CD4-positive, alpha-beta T cell (primary cell): ENCODE measurements at regions not wholly inside any gene's neighbourhood (a gene's known extent, or its start where the extent isn't known, plus 50 kb on each side); places are given as distances from the start of the nearest gene placed in this dataset.
A peak's percentile ranks its signal among the peaks of the same experiment; 100 is the strongest.

Experiments
- ATAC-seq: fragments of 200-7000 bp; cut with Tn5 transposase; one replicate; pipeline ENCODE4 v1.10.0; 2022; ENCODE audit warnings: mild to moderate bottlenecking; ENCODE audit not compliant: poor library complexity
- CTCF ChIA-PET: fragments of 350-600 bp; sonication (Branson Sonifier 250); formaldehyde crosslinking; loops from one replicate; lab custom pipeline; 2021; ENCODE audit warnings: antibody characterized with exemption, inconsistent platforms; lab: Charles Lee
- POLR2A ChIA-PET: fragments of 350-600 bp; sonication (Branson Sonifier 250); formaldehyde crosslinking; loops from one replicate; lab custom pipeline; 2021; ENCODE audit warnings: antibody characterized with exemption, inconsistent platforms; lab: Charles Lee
- DNase-seq, 14 experiments: peaks; one replicate each; pipeline ENCODE4 v3.0.0-alpha.2; 2013 to 2020; ENCODE audit warnings: mixed read lengths in 2 of 14
- H3K27ac ChIP-seq, 2 donors: one replicate each; pipeline versions ENCODE4 v1.5.1 to v1.7.0; 2013; ENCODE audit warnings: low read length in 2 of 2, low read depth in 1 of 2, mild to moderate bottlenecking in 1 of 2
- H3K27me3 ChIP-seq, 2 experiments: 1 replicate in 1 of 2; 2 replicates in 1 of 2; pipeline versions ENCODE4 v1.6.1 to v1.7.0; 2013; ENCODE audit warnings: low read length in 2 of 2, control low read depth in 1 of 2, mild to moderate bottlenecking in 1 of 2, moderate library complexity in 1 of 2; ENCODE audit not compliant: insufficient read depth in 2 of 2, control insufficient read depth in 1 of 2
- H3K36me3 ChIP-seq: one replicate; pipeline ENCODE4 v1.6.1; 2013; ENCODE audit warnings: low read length, control low read depth; ENCODE audit not compliant: insufficient read depth
- H3K4me1 ChIP-seq: one replicate; pipeline ENCODE4 v1.6.1; 2013; ENCODE audit warnings: low read length, control low read depth; ENCODE audit not compliant: insufficient read depth
- H3K4me3 ChIP-seq: one replicate; pipeline ENCODE4 v1.5.1; 2013; ENCODE audit warnings: mild to moderate bottlenecking, low read length, moderate library complexity
- H3K9me3 ChIP-seq, 2 experiments: 1 replicate in 1 of 2; 2 replicates in 1 of 2; pipeline versions ENCODE4 v1.6.1 to v1.7.0; 2013; ENCODE audit warnings: low read length in 2 of 2, mild to moderate bottlenecking in 2 of 2, control low read depth in 1 of 2, moderate library complexity in 1 of 2; ENCODE audit not compliant: control insufficient read depth in 1 of 2, insufficient read depth in 1 of 2
- H3K27ac Mint-ChIP-seq: one replicate; pipeline ENCODE4 v1.8.0; 2020; ENCODE audit warnings: mixed read lengths
- H3K27me3 Mint-ChIP-seq: one replicate; pipeline ENCODE4 v1.8.0; 2021; ENCODE audit warnings: mixed read lengths
- H3K36me3 Mint-ChIP-seq: one replicate; pipeline ENCODE4 v1.8.0; 2021; ENCODE audit warnings: low read depth, mixed read lengths
- H3K4me1 Mint-ChIP-seq: one replicate; pipeline ENCODE4 v1.8.0; 2021; ENCODE audit warnings: low read depth, mixed read lengths
- H3K4me3 Mint-ChIP-seq: one replicate; pipeline ENCODE4 v1.8.0; 2020; ENCODE audit warnings: mild to moderate bottlenecking, mixed read lengths
- H3K9me3 Mint-ChIP-seq: one replicate; pipeline ENCODE4 v1.8.0; 2020; ENCODE audit warnings: mixed read lengths
- intact Hi-C, 2 experiments: fragments of 100-400 bp; cut with DNase I in 1 of 2; cut with micrococcal nuclease in 1 of 2; formaldehyde crosslinking; loops; one replicate each; pipeline versions ENCODE4 v1.15.1 to v1.9.0; 2023 to 2025; cut with DNase I, micrococcal nuclease
- TF ChIP-seq, protein P1 (sequence below): fragments of 200-600 bp; IDR thresholded peaks from one replicate; pipeline ENCODE4 v1.8.0; 2022; ENCODE audit warnings: antibody characterized with exemption, mild to moderate bottlenecking

DNA sequence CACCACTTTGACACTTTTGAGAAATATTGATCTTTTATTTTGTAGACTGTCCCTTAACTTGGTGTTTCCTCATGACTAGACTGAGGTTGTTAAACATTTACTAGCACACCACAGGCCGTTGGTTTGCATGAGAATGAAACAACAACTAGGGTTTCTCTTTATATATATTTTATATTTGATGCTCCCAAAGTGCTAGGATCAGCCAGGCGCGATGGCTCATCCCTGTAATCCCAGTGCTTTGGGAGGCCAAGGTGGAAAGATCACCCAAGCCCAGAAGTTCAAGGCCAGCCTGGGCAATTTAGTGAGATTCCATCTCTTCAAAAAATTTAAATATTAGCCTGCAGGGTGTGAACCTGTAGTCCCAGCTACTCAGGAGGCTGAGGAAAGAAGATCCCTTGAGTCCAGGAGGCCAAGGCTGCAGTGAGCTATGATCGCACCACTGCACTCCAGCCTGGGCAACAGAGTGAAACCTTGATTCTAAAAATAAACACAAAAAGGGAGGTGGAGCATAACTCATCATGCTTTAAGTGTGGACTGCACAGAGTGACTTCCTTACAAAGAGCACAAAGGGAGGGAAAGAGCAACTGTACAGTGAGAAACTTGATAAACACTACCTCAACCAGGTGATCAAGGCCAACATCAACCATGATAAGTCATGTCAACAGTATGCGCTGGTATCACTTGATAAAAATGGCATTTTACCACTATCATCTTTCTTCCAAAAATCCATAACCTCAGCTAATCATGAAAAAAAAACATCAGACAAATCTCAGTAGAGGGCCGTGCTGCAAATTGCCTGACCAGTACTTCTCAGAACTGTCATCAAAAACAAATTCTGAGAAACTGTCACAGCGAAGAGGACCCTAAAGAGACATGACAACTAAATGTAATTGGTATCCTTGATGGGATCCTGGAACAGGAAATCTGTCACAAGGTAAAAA is 72.8 kb upstream of the ATF7IP2 start:
- H3K27ac Mint-ChIP-seq: no peak overlapping the region
- no peaks in the 10 kb centered on the region for H3K4me1 ChIP-seq
- H3K36me3 Mint-ChIP-seq: no peaks in the 10 kb centered on the region
- no peak overlapping the region for H3K27ac ChIP-seq
- H3K4me3 ChIP-seq: no peak overlapping the region
- no peak for ATAC-seq
- H3K9me3 ChIP-seq: no peaks in the 10 kb centered on the region
- H3K4me1 Mint-ChIP-seq: peaks cover 10% of the 10 kb centered on the region
- TF ChIP-seq, protein P1, sequence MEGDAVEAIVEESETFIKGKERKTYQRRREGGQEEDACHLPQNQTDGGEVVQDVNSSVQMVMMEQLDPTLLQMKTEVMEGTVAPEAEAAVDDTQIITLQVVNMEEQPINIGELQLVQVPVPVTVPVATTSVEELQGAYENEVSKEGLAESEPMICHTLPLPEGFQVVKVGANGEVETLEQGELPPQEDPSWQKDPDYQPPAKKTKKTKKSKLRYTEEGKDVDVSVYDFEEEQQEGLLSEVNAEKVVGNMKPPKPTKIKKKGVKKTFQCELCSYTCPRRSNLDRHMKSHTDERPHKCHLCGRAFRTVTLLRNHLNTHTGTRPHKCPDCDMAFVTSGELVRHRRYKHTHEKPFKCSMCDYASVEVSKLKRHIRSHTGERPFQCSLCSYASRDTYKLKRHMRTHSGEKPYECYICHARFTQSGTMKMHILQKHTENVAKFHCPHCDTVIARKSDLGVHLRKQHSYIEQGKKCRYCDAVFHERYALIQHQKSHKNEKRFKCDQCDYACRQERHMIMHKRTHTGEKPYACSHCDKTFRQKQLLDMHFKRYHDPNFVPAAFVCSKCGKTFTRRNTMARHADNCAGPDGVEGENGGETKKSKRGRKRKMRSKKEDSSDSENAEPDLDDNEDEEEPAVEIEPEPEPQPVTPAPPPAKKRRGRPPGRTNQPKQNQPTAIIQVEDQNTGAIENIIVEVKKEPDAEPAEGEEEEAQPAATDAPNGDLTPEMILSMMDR: no peak
- H3K27me3 ChIP-seq: no peaks in the 10 kb centered on the region
- ChIA-PET CTCF (interaction anchor here (1.5 to 3.8 kb wide), 2 partner anchors 192 to 197 kb away, joined by 5 to 30 read pairs; no protein-coding TSS in a partner anchor), POLR2A (no interaction called here)
- DNase-seq: no peak
- no peaks in the 10 kb centered on the region for H3K36me3 ChIP-seq
- no peaks in the 10 kb centered on the region for H3K27me3 Mint-ChIP-seq
- intact Hi-C loops: loop anchor here (1.0 to 10.0 kb wide), 2 partner anchors 72 to 422 kb away; partner anchors contain the start of gene ATF7IP2 (in 1 of the 2)
- no peak overlapping the region for H3K4me3 Mint-ChIP-seq
- no peaks in the 10 kb centered on the region for H3K9me3 Mint-ChIP-seq

DNA sequence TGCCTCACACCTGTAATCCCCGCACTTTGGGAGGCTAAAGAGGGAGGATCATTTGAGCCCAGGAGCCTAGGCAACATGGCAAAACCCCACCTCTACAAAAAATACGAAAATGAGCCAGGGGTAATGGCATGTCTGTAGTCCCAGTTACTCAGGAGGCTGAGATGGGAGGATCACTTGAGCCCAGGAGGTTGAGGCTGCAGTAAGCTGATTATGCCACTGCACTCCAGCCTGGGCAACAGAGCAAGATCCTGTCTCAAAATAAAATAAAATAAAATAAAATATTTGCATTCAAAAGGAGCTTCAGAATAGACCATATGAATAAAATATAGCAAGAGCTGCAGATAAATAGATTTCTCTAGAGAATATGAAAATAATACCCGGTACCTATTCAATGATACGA is 71.5 kb upstream of the ATF7IP2 start:
- intact Hi-C loops: loop anchor here in 1 of 2 experiments (1.0 to 10.0 kb wide), 3 partner anchors 70 to 422 kb away; partner anchors contain the start of gene ATF7IP2
- Mint-ChIP-seq H3K4me3 (no peak overlapping the region), H3K4me1 (peaks cover 22% of the 10 kb centered on the region), H3K9me3 (no peaks in the 10 kb centered on the region), H3K27ac (no peak overlapping the region), H3K36me3 (no peaks in the 10 kb centered on the region), H3K27me3 (no peaks in the 10 kb centered on the region)
- Histone ChIP-seq H3K4me1 (no peaks in the 10 kb centered on the region), H3K9me3 (no peaks in the 10 kb centered on the region), H3K4me3 (no peak overlapping the region), H3K27ac (no peak overlapping the region), H3K27me3 (no peaks in the 10 kb centered on the region), H3K36me3 (no peaks in the 10 kb centered on the region)
- CTCF ChIA-PET: interaction anchor here (1.0 to 3.8 kb wide), 5 partner anchors 190 to 423 kb away, joined by 3 to 30 read pairs (median 4); no protein-coding TSS in a partner anchor
- ATAC-seq (no peak), DNase-seq (no peak)
- POLR2A ChIA-PET: interaction anchor here (0.8 to 1.2 kb wide), 4 partner anchors 15 to 200 kb away, joined by 3 to 8 read pairs (median 4); no protein-coding TSS in a partner anchor
- TF ChIP-seq, protein P1: no peak

DNA sequence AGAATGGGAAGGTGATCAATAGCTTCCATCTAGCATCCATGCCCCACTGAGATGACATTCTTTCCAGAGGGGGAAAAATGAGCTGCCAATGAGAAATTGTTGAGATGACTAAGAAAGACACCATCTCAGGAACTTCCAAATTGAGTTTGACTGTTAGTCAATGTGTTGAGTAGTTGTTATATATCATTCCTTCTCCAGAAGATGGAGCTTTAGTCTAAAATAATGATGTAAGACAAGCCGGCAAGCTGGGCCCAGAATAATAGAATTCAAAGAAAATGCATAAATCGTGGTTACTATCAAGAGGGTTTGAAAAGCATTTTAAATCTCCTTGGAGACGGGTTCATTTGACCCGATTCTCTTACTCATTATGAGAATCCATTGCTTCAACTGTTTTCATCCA is 71.0 kb upstream of the ATF7IP2 start:
- DNase-seq: peak in 4 of 14 experiments; percentile 23 to 60 (median 55)
- ATAC-seq: peak; percentile 77
- Mint-ChIP-seq H3K9me3 (no peaks in the 10 kb centered on the region), H3K27me3 (no peaks in the 10 kb centered on the region), H3K4me3 (no peak overlapping the region), H3K36me3 (no peaks in the 10 kb centered on the region), H3K27ac (no peak overlapping the region), H3K4me1 (peaks cover 26% of the 10 kb centered on the region)
- Histone ChIP-seq H3K4me3 (no peak overlapping the region), H3K9me3 (no peaks in the 10 kb centered on the region), H3K4me1 (peaks cover 3% of the 10 kb centered on the region), H3K27ac (no peak overlapping the region), H3K27me3 (no peaks in the 10 kb centered on the region), H3K36me3 (no peaks in the 10 kb centered on the region)
- TF ChIP-seq, protein P1: peak; percentile 61
- ChIA-PET CTCF (interaction anchor here (0.6 to 3.8 kb wide), 6 partner anchors 190 to 422 kb away, joined by 3 to 30 read pairs (median 4); no protein-coding TSS in a partner anchor), POLR2A (interaction anchor here (0.8 to 1.2 kb wide), 4 partner anchors 14 to 199 kb away, joined by 3 to 8 read pairs (median 4); no protein-coding TSS in a partner anchor)
- intact Hi-C loops: loop anchor here (1.0 to 10.0 kb wide), 4 partner anchors 52 to 422 kb away; partner anchors contain the start of gene ATF7IP2 (in 1 of the 2)
